SK-N-SH (cell line): ENCODE measurements at regions not wholly inside any gene's neighbourhood (a gene's known extent, or its start where the extent isn't known, plus 50 kb on each side); places are given as distances from the start of the nearest gene placed in this dataset.

Experiments
- EZH2phosphoT487 ChIP-seq: fragments of 200-600 bp; sonication (generic); IDR thresholded peaks from 2 replicates; pipeline ENCODE4 v1.6.1; 2017; ENCODE audit warnings: low read depth, mixed run types, mild to moderate bottlenecking, antibody characterized with exemption, moderate library complexity, borderline replicate concordance
- FOSL2 ChIP-seq: IDR thresholded peaks from 2 replicates; pipeline ENCODE4 v1.4.0; 2012; ENCODE audit warnings: low read depth, mild to moderate bottlenecking, moderate library complexity, borderline replicate concordance
- GABPA ChIP-seq: IDR thresholded peaks from 2 replicates; pipeline ENCODE4 v1.4.0; 2012; ENCODE audit warnings: low read depth, mild to moderate bottlenecking
- JUND ChIP-seq: IDR thresholded peaks from 2 replicates; pipeline ENCODE4 v1.4.0; 2012
- POLR2AphosphoS5 ChIP-seq: IDR thresholded peaks from 2 replicates; pipeline ENCODE4 v1.6.1; 2012; ENCODE audit warnings: low read depth, low read length
- RFX5 ChIP-seq: IDR thresholded peaks from 2 replicates; pipeline ENCODE4 v1.6.1; 2012; ENCODE audit warnings: mild to moderate bottlenecking, improper control_type of control experiment, low read length
- SMC3 ChIP-seq: IDR thresholded peaks from 2 replicates; pipeline ENCODE4 v1.6.1; 2012; ENCODE audit warnings: low read depth, low read length, improper control_type of control experiment
- TCF12 ChIP-seq: IDR thresholded peaks from 2 replicates; pipeline ENCODE4 v1.4.0; 2012
- TEAD4 ChIP-seq: IDR thresholded peaks from 2 replicates; pipeline ENCODE4 v1.4.0; 2012; ENCODE audit warnings: mild to moderate bottlenecking, borderline replicate concordance; ENCODE audit not compliant: insufficient read depth
- TF ChIP-seq, protein P1 (sequence below): IDR thresholded peaks from 2 replicates; pipeline ENCODE4 v1.4.0; 2012; ENCODE audit warnings: low read depth, borderline replicate concordance
- TF ChIP-seq, protein P2 (sequence below): fragments of 200-600 bp; sonication (generic); IDR thresholded peaks from 2 replicates; pipeline ENCODE4 v1.6.1; 2017; ENCODE audit warnings: antibody characterized with exemption, mild to moderate bottlenecking, moderate library complexity
- TF ChIP-seq, protein P3 (sequence below): fragments of 150-350 bp; IDR thresholded peaks from 2 replicates; pipeline ENCODE4 v1.6.1; 2016; ENCODE audit warnings: mild to moderate bottlenecking, low read depth, low read length
- TF ChIP-seq, protein P4 (sequence below): IDR thresholded peaks from 2 replicates; pipeline ENCODE4; 2012
- TF ChIP-seq, protein P5 (sequence below): IDR thresholded peaks from 2 replicates; pipeline ENCODE4 v1.6.1; 2012; ENCODE audit warnings: mild to moderate bottlenecking, low read depth, low read length, moderate library complexity

DNA sequence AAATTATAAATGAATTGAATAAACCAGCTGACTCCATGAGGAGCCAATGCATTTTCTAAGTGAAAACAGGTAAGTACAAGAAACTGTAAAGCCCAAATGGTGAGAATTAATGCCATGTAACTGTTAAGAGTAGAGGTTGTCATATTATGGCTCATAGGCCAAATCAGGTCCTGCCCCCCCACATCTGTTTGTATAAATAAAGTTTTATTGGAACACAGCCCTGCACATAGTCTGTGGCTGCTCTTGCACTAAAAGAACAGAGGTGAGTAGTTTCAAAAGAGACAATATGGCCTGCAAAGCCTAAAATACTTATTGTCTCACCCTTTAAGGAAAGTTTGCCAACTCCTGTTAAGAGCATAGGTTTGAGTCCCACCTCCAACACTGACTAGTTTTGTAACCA, 140.5 kb upstream of the SRRM4 start:
- no peak for TF ChIP-seq POLR2AphosphoS5
- TF ChIP-seq JUND, result no peak
- TF ChIP-seq, protein P1, sequence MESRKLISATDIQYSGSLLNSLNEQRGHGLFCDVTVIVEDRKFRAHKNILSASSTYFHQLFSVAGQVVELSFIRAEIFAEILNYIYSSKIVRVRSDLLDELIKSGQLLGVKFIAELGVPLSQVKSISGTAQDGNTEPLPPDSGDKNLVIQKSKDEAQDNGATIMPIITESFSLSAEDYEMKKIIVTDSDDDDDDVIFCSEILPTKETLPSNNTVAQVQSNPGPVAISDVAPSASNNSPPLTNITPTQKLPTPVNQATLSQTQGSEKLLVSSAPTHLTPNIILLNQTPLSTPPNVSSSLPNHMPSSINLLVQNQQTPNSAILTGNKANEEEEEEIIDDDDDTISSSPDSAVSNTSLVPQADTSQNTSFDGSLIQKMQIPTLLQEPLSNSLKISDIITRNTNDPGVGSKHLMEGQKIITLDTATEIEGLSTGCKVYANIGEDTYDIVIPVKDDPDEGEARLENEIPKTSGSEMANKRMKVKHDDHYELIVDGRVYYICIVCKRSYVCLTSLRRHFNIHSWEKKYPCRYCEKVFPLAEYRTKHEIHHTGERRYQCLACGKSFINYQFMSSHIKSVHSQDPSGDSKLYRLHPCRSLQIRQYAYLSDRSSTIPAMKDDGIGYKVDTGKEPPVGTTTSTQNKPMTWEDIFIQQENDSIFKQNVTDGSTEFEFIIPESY, result no peak
- TF ChIP-seq, protein P2, sequence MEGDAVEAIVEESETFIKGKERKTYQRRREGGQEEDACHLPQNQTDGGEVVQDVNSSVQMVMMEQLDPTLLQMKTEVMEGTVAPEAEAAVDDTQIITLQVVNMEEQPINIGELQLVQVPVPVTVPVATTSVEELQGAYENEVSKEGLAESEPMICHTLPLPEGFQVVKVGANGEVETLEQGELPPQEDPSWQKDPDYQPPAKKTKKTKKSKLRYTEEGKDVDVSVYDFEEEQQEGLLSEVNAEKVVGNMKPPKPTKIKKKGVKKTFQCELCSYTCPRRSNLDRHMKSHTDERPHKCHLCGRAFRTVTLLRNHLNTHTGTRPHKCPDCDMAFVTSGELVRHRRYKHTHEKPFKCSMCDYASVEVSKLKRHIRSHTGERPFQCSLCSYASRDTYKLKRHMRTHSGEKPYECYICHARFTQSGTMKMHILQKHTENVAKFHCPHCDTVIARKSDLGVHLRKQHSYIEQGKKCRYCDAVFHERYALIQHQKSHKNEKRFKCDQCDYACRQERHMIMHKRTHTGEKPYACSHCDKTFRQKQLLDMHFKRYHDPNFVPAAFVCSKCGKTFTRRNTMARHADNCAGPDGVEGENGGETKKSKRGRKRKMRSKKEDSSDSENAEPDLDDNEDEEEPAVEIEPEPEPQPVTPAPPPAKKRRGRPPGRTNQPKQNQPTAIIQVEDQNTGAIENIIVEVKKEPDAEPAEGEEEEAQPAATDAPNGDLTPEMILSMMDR, result no peak
- no peak for TF ChIP-seq EZH2phosphoT487
- no peak for TF ChIP-seq FOSL2
- no peak for TF ChIP-seq GABPA
- no peak for TF ChIP-seq TEAD4
- no peak for TF ChIP-seq TCF12
- TF ChIP-seq RFX5, result no peak
- TF ChIP-seq, protein P3, sequence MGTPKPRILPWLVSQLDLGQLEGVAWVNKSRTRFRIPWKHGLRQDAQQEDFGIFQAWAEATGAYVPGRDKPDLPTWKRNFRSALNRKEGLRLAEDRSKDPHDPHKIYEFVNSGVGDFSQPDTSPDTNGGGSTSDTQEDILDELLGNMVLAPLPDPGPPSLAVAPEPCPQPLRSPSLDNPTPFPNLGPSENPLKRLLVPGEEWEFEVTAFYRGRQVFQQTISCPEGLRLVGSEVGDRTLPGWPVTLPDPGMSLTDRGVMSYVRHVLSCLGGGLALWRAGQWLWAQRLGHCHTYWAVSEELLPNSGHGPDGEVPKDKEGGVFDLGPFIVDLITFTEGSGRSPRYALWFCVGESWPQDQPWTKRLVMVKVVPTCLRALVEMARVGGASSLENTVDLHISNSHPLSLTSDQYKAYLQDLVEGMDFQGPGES, result no peak
- TF ChIP-seq SMC3, result no peak
- TF ChIP-seq, protein P4, sequence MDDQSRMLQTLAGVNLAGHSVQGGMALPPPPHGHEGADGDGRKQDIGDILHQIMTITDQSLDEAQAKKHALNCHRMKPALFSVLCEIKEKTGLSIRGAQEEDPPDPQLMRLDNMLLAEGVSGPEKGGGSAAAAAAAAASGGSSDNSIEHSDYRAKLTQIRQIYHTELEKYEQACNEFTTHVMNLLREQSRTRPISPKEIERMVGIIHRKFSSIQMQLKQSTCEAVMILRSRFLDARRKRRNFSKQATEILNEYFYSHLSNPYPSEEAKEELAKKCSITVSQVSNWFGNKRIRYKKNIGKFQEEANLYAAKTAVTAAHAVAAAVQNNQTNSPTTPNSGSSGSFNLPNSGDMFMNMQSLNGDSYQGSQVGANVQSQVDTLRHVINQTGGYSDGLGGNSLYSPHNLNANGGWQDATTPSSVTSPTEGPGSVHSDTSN, result no peak
- TF ChIP-seq, protein P5, sequence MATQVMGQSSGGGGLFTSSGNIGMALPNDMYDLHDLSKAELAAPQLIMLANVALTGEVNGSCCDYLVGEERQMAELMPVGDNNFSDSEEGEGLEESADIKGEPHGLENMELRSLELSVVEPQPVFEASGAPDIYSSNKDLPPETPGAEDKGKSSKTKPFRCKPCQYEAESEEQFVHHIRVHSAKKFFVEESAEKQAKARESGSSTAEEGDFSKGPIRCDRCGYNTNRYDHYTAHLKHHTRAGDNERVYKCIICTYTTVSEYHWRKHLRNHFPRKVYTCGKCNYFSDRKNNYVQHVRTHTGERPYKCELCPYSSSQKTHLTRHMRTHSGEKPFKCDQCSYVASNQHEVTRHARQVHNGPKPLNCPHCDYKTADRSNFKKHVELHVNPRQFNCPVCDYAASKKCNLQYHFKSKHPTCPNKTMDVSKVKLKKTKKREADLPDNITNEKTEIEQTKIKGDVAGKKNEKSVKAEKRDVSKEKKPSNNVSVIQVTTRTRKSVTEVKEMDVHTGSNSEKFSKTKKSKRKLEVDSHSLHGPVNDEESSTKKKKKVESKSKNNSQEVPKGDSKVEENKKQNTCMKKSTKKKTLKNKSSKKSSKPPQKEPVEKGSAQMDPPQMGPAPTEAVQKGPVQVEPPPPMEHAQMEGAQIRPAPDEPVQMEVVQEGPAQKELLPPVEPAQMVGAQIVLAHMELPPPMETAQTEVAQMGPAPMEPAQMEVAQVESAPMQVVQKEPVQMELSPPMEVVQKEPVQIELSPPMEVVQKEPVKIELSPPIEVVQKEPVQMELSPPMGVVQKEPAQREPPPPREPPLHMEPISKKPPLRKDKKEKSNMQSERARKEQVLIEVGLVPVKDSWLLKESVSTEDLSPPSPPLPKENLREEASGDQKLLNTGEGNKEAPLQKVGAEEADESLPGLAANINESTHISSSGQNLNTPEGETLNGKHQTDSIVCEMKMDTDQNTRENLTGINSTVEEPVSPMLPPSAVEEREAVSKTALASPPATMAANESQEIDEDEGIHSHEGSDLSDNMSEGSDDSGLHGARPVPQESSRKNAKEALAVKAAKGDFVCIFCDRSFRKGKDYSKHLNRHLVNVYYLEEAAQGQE, result no peak
